ENCODE measurements at regions not wholly inside any gene's neighbourhood (a gene's known extent, or its start where the extent isn't known, plus 50 kb on each side); places are given as distances from the start of the nearest gene placed in this dataset.

GRCh38 chr9:25864509-25864908, 186.3 kb upstream of the TUSC1 start:
- Histone ChIP-seq H3K36me3 (ENCODE audit: control insufficient read depth, insufficient read depth, low read length) (no peaks in the 10 kb centered on the region), H3K4me3 (ENCODE audit: low read depth, low read length) (no peak overlapping the region), H3K27me3 (ENCODE audit: control insufficient read depth, insufficient read depth, low read length) (no peaks in the 10 kb centered on the region)
- no peak for DNase-seq (ENCODE audit: low read depth)
- TF ChIP-seq, protein P1, sequence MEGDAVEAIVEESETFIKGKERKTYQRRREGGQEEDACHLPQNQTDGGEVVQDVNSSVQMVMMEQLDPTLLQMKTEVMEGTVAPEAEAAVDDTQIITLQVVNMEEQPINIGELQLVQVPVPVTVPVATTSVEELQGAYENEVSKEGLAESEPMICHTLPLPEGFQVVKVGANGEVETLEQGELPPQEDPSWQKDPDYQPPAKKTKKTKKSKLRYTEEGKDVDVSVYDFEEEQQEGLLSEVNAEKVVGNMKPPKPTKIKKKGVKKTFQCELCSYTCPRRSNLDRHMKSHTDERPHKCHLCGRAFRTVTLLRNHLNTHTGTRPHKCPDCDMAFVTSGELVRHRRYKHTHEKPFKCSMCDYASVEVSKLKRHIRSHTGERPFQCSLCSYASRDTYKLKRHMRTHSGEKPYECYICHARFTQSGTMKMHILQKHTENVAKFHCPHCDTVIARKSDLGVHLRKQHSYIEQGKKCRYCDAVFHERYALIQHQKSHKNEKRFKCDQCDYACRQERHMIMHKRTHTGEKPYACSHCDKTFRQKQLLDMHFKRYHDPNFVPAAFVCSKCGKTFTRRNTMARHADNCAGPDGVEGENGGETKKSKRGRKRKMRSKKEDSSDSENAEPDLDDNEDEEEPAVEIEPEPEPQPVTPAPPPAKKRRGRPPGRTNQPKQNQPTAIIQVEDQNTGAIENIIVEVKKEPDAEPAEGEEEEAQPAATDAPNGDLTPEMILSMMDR (IDR thresholded peaks at IDR 0.05; ENCODE audit: insufficient read depth, low read length, poor library complexity, severe bottlenecking): no peak

GRCh38 chr9:25861421-25861820, 183.2 kb upstream of the TUSC1 start:
- H3K36me3 ChIP-seq (ENCODE audit: control insufficient read depth, insufficient read depth, low read length): no peaks in the 10 kb centered on the region
- TF ChIP-seq, protein P1 (IDR thresholded peaks at IDR 0.05; ENCODE audit: insufficient read depth, low read length, poor library complexity, severe bottlenecking): no peak
- DNase-seq (ENCODE audit: low read depth): no peak
- no peaks in the 10 kb centered on the region for H3K27me3 ChIP-seq (ENCODE audit: control insufficient read depth, insufficient read depth, low read length)
- no peak overlapping the region for H3K4me3 ChIP-seq (ENCODE audit: low read depth, low read length)

DNA sequence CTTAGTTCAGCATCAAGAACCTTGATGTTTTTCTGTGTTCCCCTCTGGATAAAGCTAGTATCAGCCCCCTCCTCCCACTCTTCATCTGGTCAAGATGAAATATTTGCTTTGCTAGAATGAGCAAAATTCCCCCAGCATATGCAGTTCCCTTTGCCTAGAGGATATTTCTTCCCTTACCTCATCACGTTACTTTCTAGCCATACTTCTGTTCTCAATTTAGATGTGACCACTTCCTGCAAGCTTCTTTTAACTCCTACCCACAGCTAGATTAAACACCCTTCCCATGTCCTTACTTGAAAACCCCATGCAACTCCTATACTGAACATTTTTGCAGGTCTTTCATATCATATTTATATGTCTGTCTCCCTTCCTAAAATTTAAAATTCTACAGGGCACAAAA, 178.9 kb upstream of the TUSC1 start:
- Histone ChIP-seq H3K36me3 (ENCODE audit: control insufficient read depth, insufficient read depth, low read length) (no peaks in the 10 kb centered on the region), H3K27me3 (ENCODE audit: control insufficient read depth, insufficient read depth, low read length) (no peaks in the 10 kb centered on the region), H3K4me3 (ENCODE audit: low read depth, low read length) (no peak overlapping the region)
- no peak for DNase-seq (ENCODE audit: low read depth)
- TF ChIP-seq, protein P1 (IDR thresholded peaks at IDR 0.05; ENCODE audit: insufficient read depth, low read length, poor library complexity, severe bottlenecking): no peak

DNA sequence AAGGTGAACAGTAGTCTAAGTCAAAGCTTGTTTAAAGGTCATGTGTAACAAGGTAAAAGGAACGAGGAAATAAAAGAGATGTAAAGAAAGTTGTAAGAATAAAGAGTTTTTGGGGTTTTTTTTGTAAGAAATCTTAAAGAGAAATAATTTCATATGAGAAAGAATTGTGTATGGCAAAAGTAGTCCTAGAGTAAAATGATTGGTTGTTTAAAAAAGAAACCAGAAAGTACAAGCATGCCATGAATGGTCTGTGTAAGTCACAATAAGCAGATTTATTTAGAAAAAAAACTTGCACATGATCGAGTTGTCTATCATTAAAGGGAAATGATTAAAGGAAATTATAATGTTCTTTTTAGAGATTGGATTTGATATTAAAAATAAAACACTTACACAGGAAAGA, 172.6 kb upstream of the TUSC1 start:
- no peak overlapping the region for H3K4me3 ChIP-seq (ENCODE audit: low read depth, low read length)
- no peaks in the 10 kb centered on the region for H3K36me3 ChIP-seq (ENCODE audit: control insufficient read depth, insufficient read depth, low read length)
- no peak for DNase-seq (ENCODE audit: low read depth)
- TF ChIP-seq, protein P1 (IDR thresholded peaks at IDR 0.05; ENCODE audit: insufficient read depth, low read length, poor library complexity, severe bottlenecking): no peak
- H3K27me3 ChIP-seq (ENCODE audit: control insufficient read depth, insufficient read depth, low read length): no peaks in the 10 kb centered on the region

DNA sequence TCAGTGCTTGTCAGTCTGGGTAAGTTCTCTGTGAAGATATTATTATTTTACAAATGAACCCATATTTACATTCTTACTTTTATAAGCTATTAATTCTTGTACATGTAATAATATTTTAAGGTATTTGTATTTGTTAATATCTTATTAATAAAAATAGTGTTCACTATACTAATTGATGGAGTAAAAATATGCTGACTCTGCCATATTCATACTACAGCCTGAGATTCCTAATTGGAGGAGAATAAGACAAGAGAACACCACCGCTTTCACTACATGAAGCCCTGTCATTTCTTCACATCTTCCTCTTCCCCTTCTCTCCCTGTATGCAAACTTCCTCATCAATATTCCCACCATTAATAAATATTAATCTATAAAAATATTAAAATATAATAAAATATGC, 167.6 kb upstream of the TUSC1 start:
- TF ChIP-seq, protein P1 (IDR thresholded peaks at IDR 0.05; ENCODE audit: insufficient read depth, low read length, poor library complexity, severe bottlenecking): no peak
- H3K27me3 ChIP-seq (ENCODE audit: control insufficient read depth, insufficient read depth, low read length): no peaks in the 10 kb centered on the region
- no peak for DNase-seq (ENCODE audit: low read depth)
- no peaks in the 10 kb centered on the region for H3K36me3 ChIP-seq (ENCODE audit: control insufficient read depth, insufficient read depth, low read length)
- H3K4me3 ChIP-seq (ENCODE audit: low read depth, low read length): no peak overlapping the region

DNA sequence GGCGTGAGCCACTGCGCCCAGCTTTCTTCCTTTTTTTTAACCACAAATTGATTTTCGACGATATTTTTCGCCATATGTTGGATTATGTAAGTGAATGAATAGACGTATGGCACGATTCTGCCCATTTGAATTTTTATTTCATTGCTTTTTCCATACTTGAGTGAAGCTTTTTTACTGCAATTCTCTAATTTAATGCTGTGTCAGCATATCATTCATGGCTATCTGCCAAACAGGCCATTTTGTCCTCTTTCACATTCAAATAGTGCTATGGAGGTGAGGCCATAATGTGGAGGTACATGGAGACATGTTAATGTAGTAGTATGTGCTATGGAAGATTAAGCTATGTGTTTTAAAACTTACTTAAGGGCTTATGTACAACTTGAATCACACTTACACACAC, 152.1 kb upstream of the TUSC1 start:
- H3K36me3 ChIP-seq (ENCODE audit: control insufficient read depth, insufficient read depth, low read length): no peaks in the 10 kb centered on the region
- no peak overlapping the region for H3K4me3 ChIP-seq (ENCODE audit: low read depth, low read length)
- no peak for DNase-seq (ENCODE audit: low read depth)
- TF ChIP-seq, protein P1 (IDR thresholded peaks at IDR 0.05; ENCODE audit: insufficient read depth, low read length, poor library complexity, severe bottlenecking): no peak
- no peaks in the 10 kb centered on the region for H3K27me3 ChIP-seq (ENCODE audit: control insufficient read depth, insufficient read depth, low read length)

Measured in kidney epithelial cell (primary cell).